SHP77 treated with DMSO at 0.1 percent for 48 hours (cell line): ENCODE measurements at regions not wholly inside any gene's neighbourhood (a gene's known extent, or its start where the extent isn't known, plus 50 kb on each side); places are given as distances from the start of the nearest gene placed in this dataset.
"Not testable (repeated sequence)": the region's sequence is repeated elsewhere in the genome, so short reads cannot be mapped to it uniquely, and the experiment has no call there.

ENCODE experiments used
- DNase-seq: peaks from one replicate; lab custom pipeline; 2025; lab: John Stamatoyannopoulos, UW

DNA sequence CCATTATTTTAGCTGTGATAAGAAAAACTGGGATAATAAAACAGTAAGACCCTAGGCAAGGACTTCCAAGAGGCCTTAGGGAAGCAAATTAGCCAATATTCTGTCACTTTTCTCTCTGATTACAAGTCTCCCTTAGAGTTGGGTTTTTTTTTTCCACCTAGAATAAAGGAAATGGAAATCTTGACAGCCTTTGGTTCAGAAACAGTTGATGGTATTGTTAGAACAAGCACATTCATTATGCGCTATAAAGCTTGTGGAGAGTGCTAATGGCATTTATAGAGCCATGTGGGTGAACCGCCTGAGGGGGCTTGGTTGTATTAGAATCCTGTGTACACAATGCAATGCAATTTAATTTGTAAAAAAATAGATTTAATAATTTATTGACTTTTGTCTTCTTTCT, 88.9 kb upstream of the OGFRL1 start:
- DNase-seq, result no peak

GRCh38 chr6:71203206-71203605, 85.4 kb upstream of the OGFRL1 start:
- no peak for DNase-seq

DNA sequence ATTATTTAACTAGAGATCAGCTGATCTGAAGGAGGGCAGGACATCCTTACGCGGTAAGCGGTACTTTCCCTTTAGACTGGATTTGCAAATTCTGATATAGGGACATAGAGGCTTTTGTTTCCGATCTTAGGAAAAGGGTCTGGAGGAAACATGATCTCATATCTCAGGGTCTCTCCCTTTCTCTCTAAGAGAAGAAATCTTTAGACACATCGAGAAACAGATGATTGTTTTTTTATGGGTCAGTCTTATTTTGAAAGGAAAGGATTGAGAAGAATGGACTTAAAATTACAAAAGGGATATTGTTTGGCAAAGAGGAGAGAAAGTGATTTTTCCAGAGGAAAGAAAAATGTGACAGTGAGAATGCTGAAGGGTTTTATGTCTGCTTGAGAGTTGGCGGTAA, 83.9 kb upstream of the OGFRL1 start:
- no peak for DNase-seq

DNA sequence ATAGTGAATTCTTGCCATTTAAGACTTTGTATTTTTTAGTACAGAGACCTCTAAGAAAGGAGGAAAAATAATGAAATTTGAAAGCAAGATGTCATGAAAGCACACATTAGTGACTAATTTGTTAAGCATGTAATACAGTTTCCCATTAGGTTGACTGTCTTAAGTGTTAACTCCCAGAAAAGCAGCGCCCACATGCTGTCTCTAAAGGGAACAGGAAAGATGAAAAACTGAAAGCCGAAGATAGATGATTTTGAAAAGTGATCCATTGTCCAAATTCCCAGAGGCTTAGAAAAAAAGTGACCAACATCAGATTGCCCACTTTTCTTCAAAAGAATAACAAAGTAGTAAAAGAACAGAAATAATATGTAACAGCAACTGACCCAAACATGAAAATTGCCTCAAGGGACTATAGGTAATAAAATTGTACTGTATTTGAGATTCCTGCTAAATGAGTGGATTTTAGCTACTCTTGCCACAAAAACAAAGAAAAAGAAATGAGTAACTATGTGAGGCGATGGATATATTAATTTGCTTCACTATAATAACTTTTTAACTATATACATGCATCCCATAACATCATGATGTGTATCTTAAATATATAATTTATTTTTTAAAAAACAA, 83.2 kb upstream of the OGFRL1 start:
- DNase-seq, result no peak

- no peak for DNase-seq
These were observed 82.5 kb upstream of the OGFRL1 start for GRCh38 chr6:71206089-71206488.

GRCh38 chr6:71209206-71209605, 79.4 kb upstream of the OGFRL1 start:
- DNase-seq, result no peak

GRCh38 chr6:71209626-71210025, 79.0 kb upstream of the OGFRL1 start:
- DNase-seq, result no peak

DNA sequence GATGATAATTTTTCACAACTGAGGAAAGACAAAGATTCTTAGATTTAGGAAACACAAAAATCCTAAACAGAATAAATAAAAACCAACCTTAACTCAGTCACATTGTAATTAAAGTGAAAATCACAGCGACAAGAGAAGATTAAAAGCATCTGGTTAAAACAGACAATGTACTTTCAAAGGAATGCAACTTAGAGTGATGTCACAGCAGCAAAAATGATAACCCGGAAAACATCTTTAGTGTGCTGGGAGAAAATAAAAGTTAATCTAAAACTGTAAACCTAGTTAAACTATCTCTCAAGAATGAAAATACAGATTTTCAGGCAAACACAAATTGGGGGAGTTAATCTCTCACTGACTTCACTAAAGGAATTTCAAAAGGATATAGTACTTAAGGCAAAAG, 76.8 kb upstream of the OGFRL1 start:
- no peak for DNase-seq

DNA sequence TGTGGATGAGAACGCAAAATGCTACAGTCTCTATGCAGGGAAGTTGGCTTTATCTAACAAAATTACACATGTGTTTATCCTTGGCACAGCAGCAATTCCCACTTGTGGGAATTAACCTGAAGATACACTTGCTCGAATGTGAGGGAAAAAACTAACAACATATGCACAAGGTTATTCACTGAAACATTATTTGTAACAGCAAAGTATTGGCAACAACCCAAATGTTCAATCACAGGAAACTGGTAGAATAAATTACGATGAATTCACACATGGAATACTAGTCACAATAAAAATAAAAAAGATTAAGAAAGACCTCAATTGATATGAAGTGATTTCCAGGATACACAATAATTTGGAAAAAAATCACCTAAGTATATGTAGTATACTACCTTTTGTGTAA, 68.1 kb upstream of the OGFRL1 start:
- DNase-seq, result no peak

DNA sequence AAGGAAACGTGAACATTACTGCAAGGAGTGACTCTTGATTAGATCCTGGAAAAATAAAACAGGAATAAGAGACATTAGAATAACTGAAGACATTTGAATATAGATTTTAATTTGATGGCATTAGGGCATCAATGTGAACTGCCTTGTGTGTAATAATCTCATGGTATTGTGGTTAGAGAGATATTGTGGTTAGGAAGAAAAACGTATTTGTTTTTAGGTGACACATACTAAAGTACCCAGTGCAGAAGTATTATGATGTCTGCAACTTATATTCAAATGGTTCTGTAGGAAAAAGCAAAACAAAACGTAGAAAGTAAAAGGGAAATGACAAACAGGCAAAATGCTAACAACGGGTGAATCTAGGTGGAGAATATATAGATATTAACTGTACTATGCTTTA, 65.9 kb upstream of the OGFRL1 start:
- DNase-seq, result no peak

DNA sequence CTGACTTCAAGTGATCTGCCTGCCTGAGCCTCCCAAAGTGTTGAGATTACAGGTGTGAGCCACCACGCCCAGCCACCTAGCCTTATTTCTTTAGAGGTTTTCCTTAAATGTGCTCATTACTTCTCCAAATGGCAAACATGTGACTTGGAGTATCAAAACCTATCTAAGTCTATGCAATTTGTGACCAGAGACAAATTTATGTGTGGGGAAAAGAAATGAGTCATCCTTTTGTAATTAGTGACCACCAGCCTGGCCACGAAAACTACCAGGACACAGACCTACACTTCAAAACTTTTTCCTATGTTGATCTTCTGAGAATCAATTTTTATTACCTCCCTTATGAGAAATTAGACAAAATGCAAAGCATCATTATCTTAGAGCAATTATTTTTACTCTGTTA, 64.6 kb upstream of the OGFRL1 start:
- no peak for DNase-seq

- DNase-seq, result no peak
These were observed 62.5 kb upstream of the OGFRL1 start for GRCh38 chr6:71226151-71226550.

GRCh38 chr6:71228461-71229041, 60.1 kb upstream of the OGFRL1 start:
- DNase-seq, result no peak

DNA sequence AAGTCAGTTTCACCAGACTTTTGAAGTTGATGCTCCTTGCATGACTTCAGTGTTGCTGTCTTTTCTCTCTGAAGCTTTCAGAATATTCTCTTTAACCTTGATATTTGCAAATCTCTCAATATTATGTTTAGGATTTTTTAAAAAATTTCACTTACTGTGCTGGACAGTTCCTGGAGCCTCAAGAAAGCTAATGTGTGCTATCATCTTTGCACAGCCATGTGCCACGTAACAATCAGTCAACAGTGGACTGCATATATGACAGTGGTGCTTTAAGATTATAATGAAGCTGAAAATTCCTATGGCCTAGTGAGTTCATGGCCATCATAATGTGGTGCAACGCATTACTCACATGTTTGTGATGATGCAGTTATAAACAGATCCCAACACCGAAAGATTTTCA, 59.1 kb upstream of the OGFRL1 start:
- no peak for DNase-seq

- not testable (repeated sequence) for DNase-seq
These were observed 55.7 kb upstream of the OGFRL1 start for GRCh38 chr6:71232890-71233289.

DNA sequence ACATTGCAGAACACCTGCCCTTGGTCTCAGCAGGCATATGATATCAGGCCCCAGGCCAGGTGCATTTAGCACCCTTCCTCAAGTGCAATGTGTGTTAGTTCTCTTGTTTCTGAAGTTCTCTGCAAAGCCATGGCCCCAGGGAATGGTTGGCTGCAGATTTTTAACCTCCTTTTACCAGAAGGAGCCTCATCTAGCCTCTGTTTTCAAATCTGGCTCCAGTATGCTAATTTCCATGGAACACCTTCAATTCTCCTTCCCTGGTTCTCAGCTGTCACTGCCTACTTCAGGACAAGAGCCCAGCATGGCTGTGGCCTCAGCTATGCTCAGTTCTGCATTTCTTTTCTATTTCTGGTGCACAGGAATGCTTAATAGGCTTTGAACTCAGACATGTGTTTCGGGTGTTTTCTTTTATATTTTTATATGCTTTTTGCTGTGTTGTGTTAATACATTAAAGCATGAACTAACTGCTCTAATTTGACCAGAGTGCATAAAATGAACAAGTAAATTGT, 51.6 kb upstream of the OGFRL1 start:
- no peak for DNase-seq

GRCh38 chr6:71238351-71238750, 50.3 kb upstream of the OGFRL1 start:
- no peak for DNase-seq
